Brain pericyte (primary cell): ENCODE measurements at regions not wholly inside any gene's neighbourhood (a gene's known extent, or its start where the extent isn't known, plus 50 kb on each side); places are given as distances from the start of the nearest gene placed in this dataset.

Experiments used
- DNase-seq: peaks from one replicate; pipeline ENCODE4 v3.0.0-alpha.2; 2012; ENCODE audit warnings: low read depth, low spot score

GRCh38 chr20:50286174-50286511 lies 95.5 kb downstream of the CEBPB start:
- no peak for DNase-seq

- DNase-seq, result peak; percentile 43
Measured at GRCh38 chr20:50286609-50287008, 96.0 kb downstream of the CEBPB start.

GRCh38 chr20:50287512-50287911 lies 96.9 kb downstream of the CEBPB start:
- no peak for DNase-seq

GRCh38 chr20:50288128-50288623 lies 97.5 kb downstream of the CEBPB start:
- no peak for DNase-seq

GRCh38 chr20:50289581-50289980 lies 99.0 kb downstream of the CEBPB start:
- no peak for DNase-seq

GRCh38 chr20:50290112-50290511 lies 99.5 kb downstream of the CEBPB start:
- no peak for DNase-seq

GRCh38 chr20:50290808-50291207 lies 100.2 kb downstream of the CEBPB start:
- no peak for DNase-seq

GRCh38 chr20:50291254-50292078 lies 100.8 kb downstream of the CEBPB start:
- no peak for DNase-seq

- no peak for DNase-seq
Measured at GRCh38 chr20:50292079-50292590, 101.5 kb downstream of the CEBPB start.

GRCh38 chr20:50292591-50293283 lies 102.1 kb downstream of the CEBPB start:
- peak; percentile 89 for DNase-seq

GRCh38 chr20:50293284-50294139 lies 102.9 kb downstream of the CEBPB start:
- no peak for DNase-seq

GRCh38 chr20:50294164-50295088 lies 103.8 kb downstream of the CEBPB start:
- DNase-seq, result no peak

GRCh38 chr20:50295345-50295744 lies 104.7 kb downstream of the CEBPB start:
- DNase-seq, result no peak

GRCh38 chr20:50295762-50296449 lies 105.3 kb downstream of the CEBPB start:
- no peak for DNase-seq

- no peak for DNase-seq
Measured at GRCh38 chr20:50296450-50297375, 106.1 kb downstream of the CEBPB start.

GRCh38 chr20:50297498-50298376 lies 107.1 kb downstream of the CEBPB start:
- no peak for DNase-seq

- no peak for DNase-seq
Measured at GRCh38 chr20:50298554-50299324, 108.1 kb downstream of the CEBPB start.
